MCF 10A (cell line): ENCODE measurements at regions not wholly inside any gene's neighbourhood (a gene's known extent, or its start where the extent isn't known, plus 50 kb on each side); places are given as distances from the start of the nearest gene placed in this dataset.

Source experiments
- BruUV-seq: library from RNA; stranded (reverse); fragments of 400-500 nt; replicated peaks from 2 replicates; lab custom pipeline; 2021; lab: Mats Ljungman, UMichigan
- CTCF ChIA-PET: fragments of 300-600 bp; sonication (Branson Sonifier 250); formaldehyde crosslinking; extraction: SDS; loops from one replicate; lab custom pipeline; 2021; ENCODE audit warnings: antibody characterized with exemption, inconsistent platforms; lab: Yijun Ruan, JAX
- POLR2A ChIA-PET: fragments of 300-600, 350-650 bp; sonication (Branson Sonifier 250); formaldehyde crosslinking; extraction: SDS; loops from one replicate; lab custom pipeline; 2020; ENCODE audit warnings: antibody characterized with exemption, inconsistent platforms; lab: Yijun Ruan, JAX
- DNase-seq: peaks from one replicate; pipeline ENCODE4 v3.0.0-alpha.2; 2018; ENCODE audit not compliant: unreplicated experiment
- H3K27ac Mint-ChIP-seq: one replicate; pipeline ENCODE4 v1.8.0; 2022; ENCODE audit warnings: mild to moderate bottlenecking, low read depth, mixed read lengths; ENCODE audit not compliant: unreplicated experiment
- H3K27me3 Mint-ChIP-seq: one replicate; pipeline ENCODE4 v1.8.0; 2022; ENCODE audit warnings: mixed read lengths; ENCODE audit not compliant: insufficient read depth, unreplicated experiment
- H3K36me3 Mint-ChIP-seq: one replicate; pipeline ENCODE4 v1.8.0; 2022; ENCODE audit warnings: mild to moderate bottlenecking, moderate library complexity, mixed read lengths; ENCODE audit not compliant: insufficient read depth, unreplicated experiment
- H3K4me1 Mint-ChIP-seq: one replicate; pipeline ENCODE4 v1.8.0; 2022; ENCODE audit warnings: mixed read lengths; ENCODE audit not compliant: insufficient read depth, unreplicated experiment
- H3K4me3 Mint-ChIP-seq: one replicate; pipeline ENCODE4 v1.8.0; 2022; ENCODE audit warnings: mild to moderate bottlenecking, moderate library complexity, mixed read lengths; ENCODE audit not compliant: unreplicated experiment
- H3K9me3 Mint-ChIP-seq: one replicate; pipeline ENCODE4 v1.8.0; 2022; ENCODE audit warnings: mixed read lengths; ENCODE audit not compliant: unreplicated experiment
- intact Hi-C: fragments of 100-400 bp; cut with micrococcal nuclease; formaldehyde crosslinking; loops from 2 replicates; pipeline ENCODE4 v1.14.1; 2022
- TF ChIP-seq, protein P1 (sequence below): fragments of 200-600 bp; IDR thresholded peaks from one replicate; pipeline ENCODE4 v1.8.0; 2022; ENCODE audit warnings: antibody characterized with exemption, mild to moderate bottlenecking; ENCODE audit not compliant: unreplicated experiment

DNA sequence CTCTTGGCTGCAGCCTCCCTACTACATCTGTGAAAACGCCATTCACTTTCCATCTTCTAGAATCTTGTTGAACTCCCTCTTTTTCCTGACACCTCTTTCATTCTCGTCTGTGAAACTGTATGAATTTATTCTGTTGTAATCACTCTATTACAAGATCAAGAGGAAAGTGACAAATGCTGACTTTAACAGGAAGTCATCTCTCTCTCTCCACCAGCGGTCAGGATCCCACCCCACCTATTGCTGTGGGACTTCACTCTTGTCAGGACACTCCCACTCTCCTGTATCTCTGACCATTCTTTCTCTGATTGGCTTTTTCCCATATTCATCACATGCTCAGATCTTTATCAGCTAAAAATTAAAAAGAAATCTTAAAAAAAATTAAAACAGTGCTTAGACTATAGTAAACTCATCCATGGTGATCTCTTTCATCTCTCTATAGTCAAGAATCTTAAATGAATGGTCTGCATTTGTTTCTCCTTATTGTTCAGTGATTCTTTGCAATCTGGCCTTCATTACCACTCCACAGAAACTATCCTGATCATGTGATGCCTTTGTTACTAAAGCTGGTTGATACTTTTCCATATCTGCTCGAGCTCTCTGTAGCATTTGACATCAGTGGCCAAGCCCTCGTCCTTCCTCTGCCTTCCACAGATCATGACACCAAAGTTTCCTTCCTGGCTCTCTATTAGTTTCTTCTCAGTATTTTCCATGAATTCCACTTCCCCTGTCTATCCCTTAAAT is 113.6 kb downstream of the UCHL5 start:
- H3K27ac Mint-ChIP-seq = no peak overlapping the region

DNA sequence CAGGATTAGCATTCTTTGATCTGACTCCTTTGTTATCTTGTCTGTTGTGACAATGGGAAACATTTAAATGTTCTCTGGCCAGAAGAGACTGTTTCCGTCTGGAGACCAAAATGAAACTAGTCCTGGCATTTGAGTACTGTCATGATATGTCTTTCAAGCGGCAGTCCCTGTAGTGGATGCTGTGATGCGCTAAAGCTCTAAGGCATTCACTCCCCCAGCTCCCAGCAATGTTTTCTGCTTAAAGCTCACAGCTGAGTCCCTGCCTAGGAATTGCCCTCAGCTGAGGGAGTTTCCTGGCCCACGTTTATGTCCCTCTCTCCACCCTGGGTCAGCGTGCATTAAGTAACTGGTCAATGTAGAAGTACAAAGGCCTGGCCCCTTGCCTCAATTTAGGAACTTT is 109.4 kb downstream of the UCHL5 start:
- peaks cover 14% of the 10 kb centered on the region for H3K4me1 Mint-ChIP-seq
- no peaks in the 10 kb centered on the region for H3K27me3 Mint-ChIP-seq
- ChIA-PET POLR2A (interaction anchor here (0.8 to 3.7 kb wide), 4 partner anchors 8 to 139 kb away, joined by 3 to 16 read pairs (median 8); no protein-coding TSS in a partner anchor), CTCF (interaction anchor here (1.0 to 2.0 kb wide), 4 partner anchors 12 to 145 kb away, joined by 3 to 5 read pairs (median 4); no protein-coding TSS in a partner anchor)
- H3K27ac Mint-ChIP-seq = no peak overlapping the region
- BruUV-seq = no TSS peak
- intact Hi-C loops = no loop called here
- H3K4me3 Mint-ChIP-seq = no peak overlapping the region
- TF ChIP-seq, protein P1, sequence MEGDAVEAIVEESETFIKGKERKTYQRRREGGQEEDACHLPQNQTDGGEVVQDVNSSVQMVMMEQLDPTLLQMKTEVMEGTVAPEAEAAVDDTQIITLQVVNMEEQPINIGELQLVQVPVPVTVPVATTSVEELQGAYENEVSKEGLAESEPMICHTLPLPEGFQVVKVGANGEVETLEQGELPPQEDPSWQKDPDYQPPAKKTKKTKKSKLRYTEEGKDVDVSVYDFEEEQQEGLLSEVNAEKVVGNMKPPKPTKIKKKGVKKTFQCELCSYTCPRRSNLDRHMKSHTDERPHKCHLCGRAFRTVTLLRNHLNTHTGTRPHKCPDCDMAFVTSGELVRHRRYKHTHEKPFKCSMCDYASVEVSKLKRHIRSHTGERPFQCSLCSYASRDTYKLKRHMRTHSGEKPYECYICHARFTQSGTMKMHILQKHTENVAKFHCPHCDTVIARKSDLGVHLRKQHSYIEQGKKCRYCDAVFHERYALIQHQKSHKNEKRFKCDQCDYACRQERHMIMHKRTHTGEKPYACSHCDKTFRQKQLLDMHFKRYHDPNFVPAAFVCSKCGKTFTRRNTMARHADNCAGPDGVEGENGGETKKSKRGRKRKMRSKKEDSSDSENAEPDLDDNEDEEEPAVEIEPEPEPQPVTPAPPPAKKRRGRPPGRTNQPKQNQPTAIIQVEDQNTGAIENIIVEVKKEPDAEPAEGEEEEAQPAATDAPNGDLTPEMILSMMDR = no peak
- no peaks in the 10 kb centered on the region for H3K36me3 Mint-ChIP-seq
- no peaks in the 10 kb centered on the region for H3K9me3 Mint-ChIP-seq
- no peak for DNase-seq

More for the DNA sequence above, 113.6 kb downstream of the UCHL5 start:
- DNase-seq = no peak
- H3K9me3 Mint-ChIP-seq = no peaks in the 10 kb centered on the region
- H3K4me3 Mint-ChIP-seq = no peak overlapping the region
- H3K36me3 Mint-ChIP-seq = no peaks in the 10 kb centered on the region
- TF ChIP-seq, protein P1 = no peak
- no TSS peak for BruUV-seq
- ChIA-PET POLR2A (no interaction called here), CTCF (no interaction called here)
- no peaks in the 10 kb centered on the region for H3K4me1 Mint-ChIP-seq
- no peaks in the 10 kb centered on the region for H3K27me3 Mint-ChIP-seq
- intact Hi-C loops = no loop called here

DNA sequence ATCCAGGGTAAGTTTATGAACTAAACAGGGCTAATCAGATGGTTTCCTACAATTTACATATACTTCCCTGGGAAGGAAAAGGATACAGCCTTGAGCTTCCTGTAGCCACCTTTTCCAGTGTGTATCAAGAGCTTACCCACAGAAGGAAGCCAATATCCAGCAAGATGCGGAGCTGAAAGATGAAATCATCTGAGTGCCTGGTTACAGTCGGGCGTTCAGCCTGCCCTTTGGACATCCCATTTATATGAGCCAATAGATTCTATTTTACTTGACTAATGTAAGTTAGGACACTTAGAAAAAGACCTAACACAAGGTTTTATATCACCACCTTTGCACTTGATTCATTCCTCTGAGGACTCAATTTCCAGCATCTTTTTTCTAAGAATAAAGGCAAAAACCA is 108.2 kb downstream of the UCHL5 start:
- ChIA-PET POLR2A (interaction anchor here (0.9 to 3.7 kb wide), 4 partner anchors 23 to 141 kb away, joined by 3 to 25 read pairs (median 14); partner anchors contain the start of gene RGS2), CTCF (interaction anchor here (2.0 kb wide), 1 partner anchor 146 kb away, joined by 5 read pairs; no protein-coding TSS in a partner anchor)
- no peaks in the 10 kb centered on the region for H3K9me3 Mint-ChIP-seq
- no peak for DNase-seq
- intact Hi-C loops = no loop called here
- H3K27ac Mint-ChIP-seq = no peak overlapping the region
- H3K4me1 Mint-ChIP-seq = peaks cover 14% of the 10 kb centered on the region
- no peak overlapping the region for H3K4me3 Mint-ChIP-seq
- TF ChIP-seq, protein P1 = no peak
- H3K27me3 Mint-ChIP-seq = no peaks in the 10 kb centered on the region
- no peaks in the 10 kb centered on the region for H3K36me3 Mint-ChIP-seq
- no TSS peak for BruUV-seq

DNA sequence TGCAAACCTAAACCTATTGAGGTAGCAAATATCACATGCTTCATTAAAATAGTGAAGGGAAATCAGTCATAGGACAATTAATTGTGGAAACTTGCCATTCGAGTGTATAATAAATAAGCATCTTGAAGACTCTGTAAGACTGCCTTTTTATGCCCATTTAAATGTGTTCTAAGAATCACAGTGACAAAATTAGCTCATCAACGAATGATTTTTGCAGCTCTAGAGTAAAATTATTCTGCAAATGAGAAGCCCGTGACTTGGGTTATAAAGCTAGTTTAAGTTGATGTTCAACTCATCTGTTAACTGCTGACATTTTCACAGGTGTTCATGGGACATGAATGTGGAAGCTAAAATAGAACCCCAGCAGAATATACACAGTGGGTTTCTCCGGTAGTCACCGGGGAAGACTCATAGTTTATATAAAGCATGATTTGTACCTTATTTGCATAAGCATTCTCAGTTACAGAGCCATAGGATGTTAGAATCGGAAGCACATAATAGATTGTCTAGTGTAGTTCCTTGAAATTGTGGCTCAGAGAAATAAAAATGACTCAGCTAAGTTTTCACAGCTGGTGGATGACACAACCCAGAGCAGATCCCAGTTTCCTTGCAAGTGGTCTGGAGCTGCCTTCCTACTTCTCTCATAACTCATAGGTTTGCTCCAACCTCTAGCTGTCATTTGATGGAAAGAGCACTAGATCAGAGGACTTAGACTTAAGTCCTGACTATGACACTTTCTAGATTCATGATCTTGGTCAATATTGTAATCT is 107.3 kb downstream of the UCHL5 start:
- no TSS peak for BruUV-seq

More for the DNA sequence above, 107.3 kb downstream of the UCHL5 start:
- intact Hi-C loops = loop anchor here (1.0 kb wide), 1 partner anchor 143 kb away; the partner anchor contains the start of gene RGS2
- DNase-seq = peak; percentile 85
- peak overlapping the region; percentile 56 for H3K27ac Mint-ChIP-seq
- H3K4me1 Mint-ChIP-seq = peaks cover 14% of the 10 kb centered on the region
- no peak overlapping the region for H3K4me3 Mint-ChIP-seq
- no peaks in the 10 kb centered on the region for H3K9me3 Mint-ChIP-seq
- no peaks in the 10 kb centered on the region for H3K27me3 Mint-ChIP-seq
- TF ChIP-seq, protein P1 = no peak
- peaks cover 6% of the 10 kb centered on the region for H3K36me3 Mint-ChIP-seq
- ChIA-PET POLR2A (interaction anchor here (0.8 to 3.7 kb wide), 9 partner anchors 8 to 181 kb away, joined by 3 to 25 read pairs (median 5); partner anchors contain the start of gene RGS2), CTCF (interaction anchor here (0.6 to 1.9 kb wide), 8 partner anchors 10 to 147 kb away, joined by 3 to 6 read pairs (median 4); no protein-coding TSS in a partner anchor)
